ENCODE measurements at regions not wholly inside any gene's neighbourhood (a gene's known extent, or its start where the extent isn't known, plus 50 kb on each side); places are given as distances from the start of the nearest gene placed in this dataset.

DNA sequence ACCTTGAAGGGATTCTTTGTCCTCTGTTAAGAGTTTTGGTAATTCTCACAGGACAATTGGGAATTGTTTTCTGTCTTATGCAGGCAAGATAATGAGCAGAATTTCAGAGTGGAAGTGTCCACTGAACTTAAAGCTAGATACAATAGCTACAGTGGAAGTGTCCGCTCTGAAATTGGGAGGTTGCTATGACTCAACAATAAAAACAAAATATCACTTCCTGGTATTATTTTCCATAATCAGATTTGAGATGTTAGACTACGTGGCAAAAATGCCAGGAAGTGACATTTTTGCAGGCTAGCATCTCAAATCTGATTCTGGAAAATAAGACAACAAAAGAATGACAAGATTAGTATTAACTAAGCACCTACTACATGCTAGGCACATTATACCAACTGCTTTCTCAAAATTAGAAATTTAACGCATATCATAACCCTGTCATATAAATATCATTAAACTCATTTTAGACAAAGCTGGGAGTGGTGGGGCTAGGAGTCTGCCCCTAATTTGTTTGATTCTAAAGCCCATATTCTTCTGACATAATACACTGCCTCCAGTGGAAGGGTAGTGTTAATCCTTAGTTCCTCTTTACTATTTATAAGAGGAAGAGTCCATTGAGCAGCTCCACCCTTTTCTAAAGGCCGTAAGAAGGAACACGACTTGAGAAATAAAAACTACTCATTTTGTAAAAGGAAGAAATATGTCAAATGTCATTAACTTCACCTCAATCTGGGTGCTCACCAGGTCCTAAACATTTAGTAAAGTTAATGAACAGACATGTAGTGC is 266.9 kb upstream of the STT3B start:
- Histone ChIP-seq H3K9me3 (peaks cover 0 to 4% of the 10 kb centered on the region in 2 donors), H3K27ac (no peak overlapping the region), H3K36me3 (no peaks in the 10 kb centered on the region), H3K4me3 (no peak overlapping the region), H3K27me3 (no peaks in the 10 kb centered on the region), H3K4me1 (no peaks in the 10 kb centered on the region)
- intact Hi-C loops (cut with DNase I; ENCODE audit: low total_unique reads) = no loop called here
- no peak for DNase-seq (ENCODE audit: low spot score in 2 of 2)
- TF ChIP-seq POLR2AphosphoS5 (IDR thresholded peaks at IDR 0.05) (no peak), POLR2A (IDR thresholded peaks at IDR 0.05) (no peak)
- TF ChIP-seq, protein P1, sequence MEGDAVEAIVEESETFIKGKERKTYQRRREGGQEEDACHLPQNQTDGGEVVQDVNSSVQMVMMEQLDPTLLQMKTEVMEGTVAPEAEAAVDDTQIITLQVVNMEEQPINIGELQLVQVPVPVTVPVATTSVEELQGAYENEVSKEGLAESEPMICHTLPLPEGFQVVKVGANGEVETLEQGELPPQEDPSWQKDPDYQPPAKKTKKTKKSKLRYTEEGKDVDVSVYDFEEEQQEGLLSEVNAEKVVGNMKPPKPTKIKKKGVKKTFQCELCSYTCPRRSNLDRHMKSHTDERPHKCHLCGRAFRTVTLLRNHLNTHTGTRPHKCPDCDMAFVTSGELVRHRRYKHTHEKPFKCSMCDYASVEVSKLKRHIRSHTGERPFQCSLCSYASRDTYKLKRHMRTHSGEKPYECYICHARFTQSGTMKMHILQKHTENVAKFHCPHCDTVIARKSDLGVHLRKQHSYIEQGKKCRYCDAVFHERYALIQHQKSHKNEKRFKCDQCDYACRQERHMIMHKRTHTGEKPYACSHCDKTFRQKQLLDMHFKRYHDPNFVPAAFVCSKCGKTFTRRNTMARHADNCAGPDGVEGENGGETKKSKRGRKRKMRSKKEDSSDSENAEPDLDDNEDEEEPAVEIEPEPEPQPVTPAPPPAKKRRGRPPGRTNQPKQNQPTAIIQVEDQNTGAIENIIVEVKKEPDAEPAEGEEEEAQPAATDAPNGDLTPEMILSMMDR (IDR thresholded peaks at IDR 0.05) = no peak

DNA sequence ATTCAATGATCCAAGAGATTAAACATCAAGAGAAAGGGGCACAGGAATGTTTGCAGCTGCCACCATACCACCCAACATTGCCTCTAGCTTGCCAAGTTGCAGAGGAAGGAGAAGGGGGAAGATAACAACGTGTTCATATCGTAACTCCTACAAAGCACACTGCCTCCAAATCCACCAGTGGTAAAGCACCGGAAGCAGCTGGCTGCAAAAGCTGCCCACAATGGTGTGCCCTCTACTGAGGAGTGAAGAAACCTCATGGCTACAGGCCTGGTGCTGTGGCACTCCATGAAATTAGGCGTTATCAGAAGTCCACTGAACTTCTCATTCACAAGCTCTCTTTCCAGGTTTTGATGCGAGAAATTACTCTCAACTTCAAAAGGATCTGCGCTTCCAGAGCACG is 263.9 kb upstream of the STT3B start:
- DNase-seq (ENCODE audit: low spot score in 2 of 2) = no peak
- Histone ChIP-seq H3K9me3 (peaks cover 0 to 4% of the 10 kb centered on the region in 2 donors), H3K4me3 (no peak overlapping the region), H3K36me3 (no peaks in the 10 kb centered on the region), H3K27me3 (no peaks in the 10 kb centered on the region), H3K4me1 (no peaks in the 10 kb centered on the region), H3K27ac (no peak overlapping the region)
- TF ChIP-seq, protein P1 (IDR thresholded peaks at IDR 0.05) = no peak
- TF ChIP-seq POLR2A (IDR thresholded peaks at IDR 0.05) (no peak), POLR2AphosphoS5 (IDR thresholded peaks at IDR 0.05) (no peak)
- intact Hi-C loops (cut with DNase I; ENCODE audit: low total_unique reads) = no loop called here

DNA sequence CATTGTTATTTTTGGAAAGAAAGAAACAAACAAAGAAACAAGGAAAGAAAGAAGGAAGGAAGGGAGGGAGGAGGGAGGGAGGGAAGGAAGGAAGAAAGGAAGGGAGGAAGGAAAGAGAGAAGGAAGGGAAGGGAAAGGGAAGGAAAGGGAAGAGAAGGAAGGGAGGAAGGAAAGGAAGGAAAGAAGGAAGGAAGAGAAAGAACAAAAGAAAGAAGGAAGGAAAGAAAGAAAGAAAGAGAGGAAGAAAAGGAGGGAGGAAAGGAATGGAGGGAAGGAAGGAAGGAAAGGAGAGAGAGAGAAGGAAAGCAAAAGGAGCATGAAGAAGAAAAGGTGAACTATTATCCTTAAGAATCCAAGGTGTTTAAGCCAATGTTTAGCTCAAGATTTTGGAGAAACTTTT is 262.7 kb upstream of the STT3B start:
- Histone ChIP-seq H3K4me3 (no peak overlapping the region), H3K9me3 (peaks cover 0 to 4% of the 10 kb centered on the region in 2 donors), H3K27ac (no peak overlapping the region), H3K36me3 (no peaks in the 10 kb centered on the region), H3K27me3 (no peaks in the 10 kb centered on the region), H3K4me1 (no peaks in the 10 kb centered on the region)
- TF ChIP-seq POLR2AphosphoS5 (IDR thresholded peaks at IDR 0.05) = no peak
- TF ChIP-seq, protein P1 (IDR thresholded peaks at IDR 0.05) = no peak
- no peak for TF ChIP-seq POLR2A (IDR thresholded peaks at IDR 0.05)
- intact Hi-C loops (cut with DNase I; ENCODE audit: low total_unique reads) = no loop called here
- no peak for DNase-seq (ENCODE audit: low spot score in 2 of 2)

DNA sequence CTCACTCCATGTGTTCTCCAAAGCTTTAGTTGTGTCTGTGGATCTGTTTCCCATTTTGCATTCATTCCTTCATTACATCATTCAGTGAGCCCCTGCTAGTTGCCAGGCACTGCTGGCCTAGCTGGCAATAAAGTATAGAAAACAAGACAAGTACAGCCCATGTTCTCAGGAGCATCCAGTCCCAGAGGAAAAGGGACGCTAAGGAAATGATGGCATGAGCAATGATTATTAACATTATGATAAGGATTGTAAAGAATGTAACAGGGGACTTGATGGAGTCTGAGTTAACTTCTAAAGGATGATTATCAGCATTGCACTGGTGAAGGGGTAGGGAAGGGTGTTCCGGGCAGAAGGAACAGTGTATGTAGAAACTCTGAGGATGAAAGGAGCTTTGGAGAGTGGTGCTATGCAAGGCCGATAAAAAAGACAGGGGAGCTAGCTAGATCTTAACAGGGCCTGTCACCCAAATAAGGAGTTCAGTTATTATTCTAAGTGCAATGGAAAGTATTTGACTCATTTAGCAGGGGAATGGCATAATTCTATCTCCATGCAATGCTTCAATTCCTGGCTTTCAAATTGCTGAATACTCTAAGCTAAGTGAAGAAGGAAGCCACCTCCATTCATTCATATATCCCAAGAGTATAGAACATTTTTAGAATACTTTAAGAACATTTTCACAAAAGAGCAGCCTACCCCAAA is 258.2 kb upstream of the STT3B start:
- intact Hi-C loops (cut with DNase I; ENCODE audit: low total_unique reads) = no loop called here
- Histone ChIP-seq H3K4me1 (peaks cover 0 to 2% of the 10 kb centered on the region in 2 donors), H3K27me3 (no peaks in the 10 kb centered on the region), H3K9me3 (no peaks in the 10 kb centered on the region), H3K27ac (no peak overlapping the region), H3K4me3 (no peak overlapping the region), H3K36me3 (no peaks in the 10 kb centered on the region)
- DNase-seq (ENCODE audit: low spot score in 2 of 2) = no peak
- TF ChIP-seq POLR2A (IDR thresholded peaks at IDR 0.05) (no peak), POLR2AphosphoS5 (IDR thresholded peaks at IDR 0.05) (no peak)
- TF ChIP-seq, protein P1 (IDR thresholded peaks at IDR 0.05) = no peak

DNA sequence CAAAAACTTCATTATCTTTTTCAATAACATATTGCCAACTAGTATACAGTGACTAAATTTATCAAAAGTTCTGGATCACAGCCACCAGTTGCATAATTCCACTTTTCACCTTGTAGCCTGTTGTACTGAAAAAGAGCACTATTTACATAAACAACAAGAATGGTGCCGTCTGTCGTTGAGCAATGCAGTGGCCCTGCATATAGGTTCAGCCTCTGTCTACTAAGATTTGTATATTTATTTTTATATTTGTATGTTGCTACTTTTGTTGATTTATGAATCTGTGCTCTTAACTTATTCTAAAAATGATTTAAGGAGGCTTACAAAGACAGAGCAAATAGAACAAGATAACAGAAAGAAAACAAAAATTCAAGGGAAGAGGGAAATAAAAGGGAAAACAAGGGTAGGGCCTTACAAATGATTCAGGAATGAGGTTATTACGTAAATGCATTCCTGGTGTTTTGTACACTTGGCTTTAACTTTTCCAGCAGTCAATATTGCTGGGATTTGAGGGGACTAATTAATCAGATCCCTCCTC is 257.6 kb upstream of the STT3B start:
- no peak for TF ChIP-seq POLR2A (IDR thresholded peaks at IDR 0.05)
- TF ChIP-seq, protein P1 (IDR thresholded peaks at IDR 0.05) = no peak
- peak in 1 of 3 donors; percentile 35 for TF ChIP-seq POLR2AphosphoS5 (IDR thresholded peaks at IDR 0.05)
- H3K4me1 ChIP-seq = peaks cover 0 to 2% of the 10 kb centered on the region in 2 donors
- peak overlapping the region in 1 of 2 donors; percentile 19 for H3K27ac ChIP-seq
- H3K9me3 ChIP-seq = no peaks in the 10 kb centered on the region
- no peak overlapping the region for H3K4me3 ChIP-seq
- intact Hi-C loops (cut with DNase I; ENCODE audit: low total_unique reads) = no loop called here
- H3K36me3 ChIP-seq = no peaks in the 10 kb centered on the region
- no peaks in the 10 kb centered on the region for H3K27me3 ChIP-seq
- no peak for DNase-seq (ENCODE audit: low spot score in 2 of 2)

Measured in breast epithelium (tissue), 4 donors.